ENCODE measurements at regions not wholly inside any gene's neighbourhood (a gene's known extent, or its start where the extent isn't known, plus 50 kb on each side); places are given as distances from the start of the nearest gene placed in this dataset.

DNA sequence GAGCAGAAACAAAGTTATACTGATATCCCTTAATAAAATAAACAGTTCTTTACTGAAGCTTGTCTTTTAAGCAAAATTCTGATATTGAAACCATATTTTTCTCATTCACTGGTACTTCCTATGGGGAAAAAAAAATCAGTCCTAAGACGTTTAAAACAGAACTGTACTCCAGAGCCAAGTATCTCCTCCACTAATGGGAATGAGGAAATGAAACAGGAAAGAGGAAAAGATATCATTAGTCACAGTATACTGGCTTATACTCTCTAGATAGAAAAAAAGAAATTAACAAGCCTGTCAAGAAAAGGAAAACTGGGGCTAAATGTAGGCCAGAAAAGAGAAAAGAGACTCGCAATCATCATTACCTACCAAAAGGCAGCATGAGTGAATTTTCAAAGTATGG lies 252.7 kb downstream of the CENPC start:
- no peak overlapping the region for H3K9ac ChIP-seq (ENCODE audit: low read length)
- H3F3A ChIP-seq (ENCODE audit: insufficient read depth, low read length) = no peaks in the 10 kb centered on the region
- H3K79me2 ChIP-seq (ENCODE audit: low read length) = no peaks in the 10 kb centered on the region
- H4K20me1 ChIP-seq (ENCODE audit: insufficient read depth, low read length) = no peaks in the 10 kb centered on the region
- H3K27me3 ChIP-seq (replicated peaks; ENCODE audit: insufficient read depth, low read length) = no peaks in the 10 kb centered on the region
- H3K9me3 ChIP-seq (replicated peaks; ENCODE audit: insufficient read depth, low read length) = no peaks in the 10 kb centered on the region
- no peaks in the 10 kb centered on the region for H3K4me1 ChIP-seq (ENCODE audit: low read length)
- H3K36me3 ChIP-seq (replicated peaks; ENCODE audit: insufficient read depth, low read length) = no peaks in the 10 kb centered on the region
- H3K4me2 ChIP-seq (ENCODE audit: low read depth, low read length) = no peak overlapping the region
- no peak overlapping the region for H3K4me3 ChIP-seq (ENCODE audit: low read length)
- no peak overlapping the region for H2AFZ ChIP-seq (ENCODE audit: low read length)
- no peaks in the 10 kb centered on the region for H3K9me2 ChIP-seq (replicated peaks; ENCODE audit: insufficient read depth, low read length)
- no peak for DNase-seq
- no peak for TF ChIP-seq EZH2phosphoT487 (IDR thresholded peaks at IDR 0.05; ENCODE audit: low read length)
- no peak for TF ChIP-seq CTCF (IDR thresholded peaks at IDR 0.05; ENCODE audit: low read length)
- TF ChIP-seq EZH2 (optimal IDR thresholded peaks at IDR 0.05; ENCODE audit: low read depth, low read length) = no peak
- H3K27ac ChIP-seq (ENCODE audit: low read length) = no peak overlapping the region

- Histone ChIP-seq H3K36me3 (replicated peaks; ENCODE audit: insufficient read depth, low read length) (no peaks in the 10 kb centered on the region), H3K27ac (ENCODE audit: low read length) (no peak overlapping the region), H3K4me2 (ENCODE audit: low read depth, low read length) (no peak overlapping the region), H3K79me2 (ENCODE audit: low read length) (no peaks in the 10 kb centered on the region), H4K20me1 (ENCODE audit: insufficient read depth, low read length) (no peaks in the 10 kb centered on the region), H3K9me3 (replicated peaks; ENCODE audit: insufficient read depth, low read length) (no peaks in the 10 kb centered on the region), H3K9ac (ENCODE audit: low read length) (no peak overlapping the region), H3K4me3 (ENCODE audit: low read length) (no peak overlapping the region), H3F3A (ENCODE audit: insufficient read depth, low read length) (no peaks in the 10 kb centered on the region), H3K27me3 (replicated peaks; ENCODE audit: insufficient read depth, low read length) (no peaks in the 10 kb centered on the region), H3K4me1 (ENCODE audit: low read length) (no peaks in the 10 kb centered on the region), H3K9me2 (replicated peaks; ENCODE audit: insufficient read depth, low read length) (no peaks in the 10 kb centered on the region), H2AFZ (ENCODE audit: low read length) (no peak overlapping the region)
- DNase-seq = no peak
- no peak for TF ChIP-seq CTCF (IDR thresholded peaks at IDR 0.05; ENCODE audit: low read length)
- TF ChIP-seq EZH2 (optimal IDR thresholded peaks at IDR 0.05; ENCODE audit: low read depth, low read length) = no peak
- no peak for TF ChIP-seq EZH2phosphoT487 (IDR thresholded peaks at IDR 0.05; ENCODE audit: low read length)
These were observed 253.3 kb downstream of the CENPC start for GRCh38 chr4:67292045-67292444.

DNA sequence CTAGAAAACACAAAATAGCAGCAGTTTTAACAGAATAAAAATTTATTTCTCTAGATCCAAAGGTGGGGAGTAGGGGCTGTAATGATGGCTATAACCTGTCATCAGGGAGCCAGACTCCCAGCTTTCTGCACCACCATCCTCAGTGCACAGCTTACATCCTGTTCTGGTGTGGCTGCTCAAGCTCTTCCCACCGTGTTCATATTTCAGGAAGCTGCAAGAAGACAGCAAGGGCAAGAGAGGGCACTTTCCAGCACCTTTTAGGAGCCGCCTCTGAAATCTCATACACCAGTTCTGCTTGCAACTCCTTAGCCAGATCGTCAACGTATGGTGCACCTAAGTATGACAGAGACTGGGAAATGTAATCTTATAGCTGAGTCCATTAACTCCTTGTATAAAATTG lies 253.7 kb downstream of the CENPC start:
- Histone ChIP-seq H3K36me3 (replicated peaks; ENCODE audit: insufficient read depth, low read length) (no peaks in the 10 kb centered on the region), H3K4me2 (ENCODE audit: low read depth, low read length) (no peak overlapping the region), H3K9me3 (replicated peaks; ENCODE audit: insufficient read depth, low read length) (no peaks in the 10 kb centered on the region), H3F3A (ENCODE audit: insufficient read depth, low read length) (no peaks in the 10 kb centered on the region), H3K4me1 (ENCODE audit: low read length) (no peaks in the 10 kb centered on the region), H3K27ac (ENCODE audit: low read length) (no peak overlapping the region), H3K9me2 (replicated peaks; ENCODE audit: insufficient read depth, low read length) (no peaks in the 10 kb centered on the region), H3K9ac (ENCODE audit: low read length) (no peak overlapping the region), H3K79me2 (ENCODE audit: low read length) (no peaks in the 10 kb centered on the region), H2AFZ (ENCODE audit: low read length) (no peak overlapping the region), H3K4me3 (ENCODE audit: low read length) (no peak overlapping the region), H3K27me3 (replicated peaks; ENCODE audit: insufficient read depth, low read length) (no peaks in the 10 kb centered on the region), H4K20me1 (ENCODE audit: insufficient read depth, low read length) (no peaks in the 10 kb centered on the region)
- no peak for TF ChIP-seq CTCF (IDR thresholded peaks at IDR 0.05; ENCODE audit: low read length)
- TF ChIP-seq EZH2phosphoT487 (IDR thresholded peaks at IDR 0.05; ENCODE audit: low read length) = no peak
- TF ChIP-seq EZH2 (optimal IDR thresholded peaks at IDR 0.05; ENCODE audit: low read depth, low read length) = no peak
- DNase-seq = no peak

Data from MM.1S (cell line).